GM12892 (cell line): ENCODE measurements at regions not wholly inside any gene's neighbourhood (a gene's known extent, or its start where the extent isn't known, plus 50 kb on each side); places are given as distances from the start of the nearest gene placed in this dataset.

Experiments used
- POLR2A ChIP-seq: IDR thresholded peaks from 2 replicates; pipeline ENCODE4 v1.6.1; 2011; ENCODE audit warnings: low read depth, low read length, control low read depth
- POLR2AphosphoS5 ChIP-seq: IDR thresholded peaks from 2 replicates; pipeline ENCODE4 v1.6.1; 2011; ENCODE audit warnings: low read depth, low read length, control low read depth

DNA sequence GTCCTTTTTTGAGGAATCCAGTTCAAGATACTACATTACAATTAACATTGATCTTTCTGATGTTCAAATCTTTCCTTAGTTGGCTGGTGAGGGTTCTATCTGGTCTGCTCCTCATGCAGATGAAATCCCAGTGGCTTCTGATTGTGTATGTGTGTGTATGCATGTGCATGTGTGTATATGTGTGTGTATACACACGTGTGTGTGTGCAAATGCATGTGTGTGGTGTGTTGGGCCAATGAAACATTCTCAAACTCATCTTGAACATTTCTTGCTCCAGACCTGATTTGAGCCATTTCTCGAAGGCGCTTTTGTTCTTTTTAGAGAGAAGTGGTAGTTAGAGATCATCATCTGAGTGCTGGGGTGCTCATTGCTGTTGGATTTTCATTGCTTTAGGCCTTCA is 113.9 kb downstream of the GLRX3 start:
- TF ChIP-seq POLR2AphosphoS5, result no peak
- TF ChIP-seq POLR2A, result no peak
